HG02571 (cell line): ENCODE measurements at regions not wholly inside any gene's neighbourhood (a gene's known extent, or its start where the extent isn't known, plus 50 kb on each side); places are given as distances from the start of the nearest gene placed in this dataset.

Source experiments
- ATAC-seq: cut with Tn5 transposase; IDR thresholded peaks from one replicate; pipeline ENCODE4 v1.9.1; 2021; ENCODE audit warnings: mild to moderate bottlenecking, moderate library complexity; ENCODE audit not compliant: unreplicated experiment

GRCh38 chr10:1992930-1993329 is 255.6 kb upstream of the ADARB2 start:
- ATAC-seq, result no peak

- ATAC-seq, result no peak
Measured at GRCh38 chr10:1989090-1989489, 251.8 kb upstream of the ADARB2 start.

GRCh38 chr10:1981976-1982375 is 244.7 kb upstream of the ADARB2 start:
- no peak for ATAC-seq

- ATAC-seq, result no peak
Measured at GRCh38 chr10:1980459-1980858, 243.1 kb upstream of the ADARB2 start.

- no peak for ATAC-seq
Measured at GRCh38 chr10:1978584-1978983, 241.3 kb upstream of the ADARB2 start.

GRCh38 chr10:1977461-1977860 is 240.1 kb upstream of the ADARB2 start:
- no peak for ATAC-seq

- ATAC-seq, result no peak
Measured at GRCh38 chr10:1972406-1972805, 235.1 kb upstream of the ADARB2 start.

GRCh38 chr10:1968257-1969033 is 231.1 kb upstream of the ADARB2 start:
- no peak for ATAC-seq

- no peak for ATAC-seq
Measured at GRCh38 chr10:1966712-1967376, 229.5 kb upstream of the ADARB2 start.

GRCh38 chr10:1964476-1964875 is 227.2 kb upstream of the ADARB2 start:
- no peak for ATAC-seq

- no peak for ATAC-seq
Measured at GRCh38 chr10:1963341-1963740, 226.0 kb upstream of the ADARB2 start.

GRCh38 chr10:1961989-1962388 is 224.7 kb upstream of the ADARB2 start:
- ATAC-seq, result no peak

GRCh38 chr10:1960982-1961381 is 223.7 kb upstream of the ADARB2 start:
- no peak for ATAC-seq

- no peak for ATAC-seq
Measured at GRCh38 chr10:1957057-1957456, 219.7 kb upstream of the ADARB2 start.

- no peak for ATAC-seq
Measured at GRCh38 chr10:1954300-1954699, 217.0 kb upstream of the ADARB2 start.

GRCh38 chr10:1952126-1953095 is 215.1 kb upstream of the ADARB2 start:
- ATAC-seq, result no peak

GRCh38 chr10:1950803-1951495 is 213.6 kb upstream of the ADARB2 start:
- no peak for ATAC-seq

GRCh38 chr10:1947464-1948003 is 210.2 kb upstream of the ADARB2 start:
- ATAC-seq, result no peak

- no peak for ATAC-seq
Measured at GRCh38 chr10:1944487-1944886, 207.2 kb upstream of the ADARB2 start.

GRCh38 chr10:1942478-1942877 is 205.2 kb upstream of the ADARB2 start:
- ATAC-seq, result no peak
